WTC11 (cell line): ENCODE measurements at regions not wholly inside any gene's neighbourhood (a gene's known extent, or its start where the extent isn't known, plus 50 kb on each side); places are given as distances from the start of the nearest gene placed in this dataset.

Experiments
- ATAC-seq: fragments of 200-7000 bp; cut with Tn5 transposase; 2 replicates; pipeline ENCODE4 v1.10.0; 2021; ENCODE audit warnings: mild to moderate bottlenecking, moderate library complexity
- CTCF ChIA-PET: fragments of 300-600 bp; sonication (Branson Sonifier 250); formaldehyde crosslinking; loops from one replicate; lab custom pipeline; 2021; ENCODE audit warnings: antibody characterized with exemption; lab: Charles Lee
- POLR2A ChIA-PET: fragments of 350-600 bp; sonication (Branson Sonifier 250); formaldehyde crosslinking; loops from one replicate; lab custom pipeline; 2021; ENCODE audit warnings: antibody characterized with exemption; lab: Charles Lee
- DNase-seq: peaks from one replicate; pipeline ENCODE4 v3.0.0; 2021; ENCODE audit warnings: low spot score
- H3K27ac Mint-ChIP-seq: 2 replicates; pipeline ENCODE4 v1.8.0; 2021; ENCODE audit warnings: mixed read lengths
- H3K27me3 Mint-ChIP-seq: 2 replicates; pipeline ENCODE4 v1.8.0; 2021; ENCODE audit warnings: low read depth, mild to moderate bottlenecking, moderate library complexity, mixed read lengths
- H3K36me3 Mint-ChIP-seq: 2 replicates; pipeline ENCODE4 v1.8.0; 2021; ENCODE audit warnings: mixed read lengths
- H3K4me1 Mint-ChIP-seq: 2 replicates; pipeline ENCODE4 v1.8.0; 2022; ENCODE audit warnings: mixed read lengths
- H3K4me3 Mint-ChIP-seq: 2 replicates; pipeline ENCODE4 v1.8.0; 2021; ENCODE audit warnings: mild to moderate bottlenecking, moderate library complexity, mixed read lengths
- H3K9me3 Mint-ChIP-seq: 2 replicates; pipeline ENCODE4 v1.8.0; 2021; ENCODE audit warnings: mixed read lengths
- ARID4B ChIP-seq: sonication (generic); formaldehyde crosslinking; IDR thresholded peaks from 2 replicates; pipeline ENCODE4 v1.8.0; 2023; ENCODE audit warnings: missing genetic modification reagents, mild to moderate bottlenecking, borderline replicate concordance
- E2F5 ChIP-seq: sonication (generic); formaldehyde crosslinking; IDR thresholded peaks from 2 replicates; pipeline ENCODE4 v1.8.1; 2022; ENCODE audit warnings: mild to moderate bottlenecking, moderate library complexity, missing genetic modification reagents
- FOXP4 ChIP-seq: sonication (generic); formaldehyde crosslinking; IDR thresholded peaks from 2 replicates; pipeline ENCODE4 v1.8.0; 2022; ENCODE audit warnings: mild to moderate bottlenecking, missing genetic modification reagents
- IRF1 ChIP-seq: sonication (generic); formaldehyde crosslinking; IDR thresholded peaks from 2 replicates; pipeline ENCODE4 v1.8.0; 2023; ENCODE audit warnings: missing genetic modification reagents
- JAZF1 ChIP-seq: fragments of 250-450 bp; sonication (Bioruptor Pico); IDR thresholded peaks from 2 replicates; pipeline ENCODE4 v1.9.0; 2021; ENCODE audit warnings: moderate library complexity, mild to moderate bottlenecking, inconsistent platforms
- MAX ChIP-seq: sonication (generic); formaldehyde crosslinking; IDR thresholded peaks from 2 replicates; pipeline ENCODE4 v1.8.0; 2022; ENCODE audit warnings: mild to moderate bottlenecking, missing genetic modification reagents
- MYBL2 ChIP-seq: sonication (generic); formaldehyde crosslinking; IDR thresholded peaks from 2 replicates; pipeline ENCODE4 v1.8.1; 2023; ENCODE audit warnings: mild to moderate bottlenecking, moderate library complexity, missing genetic modification reagents
- NFATC4 ChIP-seq: fragments of 250-450 bp; sonication (Bioruptor Pico); IDR thresholded peaks from 2 replicates; pipeline ENCODE4 v1.9.0; 2021; ENCODE audit warnings: mild to moderate bottlenecking
- NFYB ChIP-seq: sonication (generic); formaldehyde crosslinking; conservative IDR thresholded peaks from 2 replicates; pipeline ENCODE4 v1.8.0; 2022; ENCODE audit warnings: low read depth, missing genetic modification reagents
- NR2C2 ChIP-seq: sonication (generic); formaldehyde crosslinking; IDR thresholded peaks from 2 replicates; pipeline ENCODE4 v1.8.0; 2022; ENCODE audit warnings: mild to moderate bottlenecking, missing genetic modification reagents
- PRDM15 ChIP-seq: sonication (generic); formaldehyde crosslinking; IDR thresholded peaks from 2 replicates; pipeline ENCODE4 v1.8.0; 2022; ENCODE audit warnings: missing genetic modification reagents
- RELA ChIP-seq: sonication (generic); formaldehyde crosslinking; IDR thresholded peaks from 2 replicates; pipeline ENCODE4 v1.8.1; 2022; ENCODE audit warnings: missing genetic modification reagents, mild to moderate bottlenecking, borderline replicate concordance
- SMAD3 ChIP-seq: sonication (generic); formaldehyde crosslinking; IDR thresholded peaks from 2 replicates; pipeline ENCODE4 v1.8.0; 2022; ENCODE audit warnings: missing genetic modification reagents, mild to moderate bottlenecking, borderline replicate concordance
- STAT6 ChIP-seq: sonication (generic); formaldehyde crosslinking; conservative IDR thresholded peaks from 2 replicates; pipeline ENCODE4 v1.8.1; 2023; ENCODE audit warnings: mild to moderate bottlenecking, low read depth, missing genetic modification reagents, moderate library complexity
- ZBTB43 ChIP-seq: sonication (generic); formaldehyde crosslinking; IDR thresholded peaks from 2 replicates; pipeline ENCODE4 v1.8.1; 2023; ENCODE audit warnings: mild to moderate bottlenecking, missing genetic modification reagents
- ZNF219 ChIP-seq: sonication (generic); formaldehyde crosslinking; IDR thresholded peaks from 2 replicates; pipeline ENCODE4 v1.8.0; 2023; ENCODE audit warnings: missing genetic modification reagents, mild to moderate bottlenecking, borderline replicate concordance
- ZNF263 ChIP-seq: sonication (generic); formaldehyde crosslinking; IDR thresholded peaks from 2 replicates; pipeline ENCODE4 v1.8.1; 2022; ENCODE audit warnings: low read depth, mild to moderate bottlenecking, moderate library complexity, missing genetic modification reagents
- ZNF317 ChIP-seq: sonication (generic); formaldehyde crosslinking; IDR thresholded peaks from 2 replicates; pipeline ENCODE4 v1.8.1; 2023; ENCODE audit warnings: low read depth, mild to moderate bottlenecking, moderate library complexity, missing genetic modification reagents, borderline replicate concordance
- ZNF396 ChIP-seq: fragments of 250-450 bp; sonication (Bioruptor Pico); IDR thresholded peaks from 2 replicates; pipeline ENCODE4 v1.8.0; 2021; ENCODE audit warnings: mild to moderate bottlenecking, moderate library complexity, borderline replicate concordance

- Mint-ChIP-seq H3K9me3 (no peaks in the 10 kb centered on the region), H3K4me1 (peaks cover 6% of the 10 kb centered on the region), H3K27me3 (no peaks in the 10 kb centered on the region), H3K27ac (no peak overlapping the region), H3K4me3 (no peak overlapping the region), H3K36me3 (no peaks in the 10 kb centered on the region)
- DNase-seq (no peak), ATAC-seq (no peak)
- ChIA-PET CTCF (no interaction called here), POLR2A (no interaction called here)
- TF ChIP-seq SMAD3 (no peak), RELA (CRISPR knock-in tag) (no peak), MAX (no peak), JAZF1 (CRISPR knock-in tag) (no peak), NFYB (no peak), ZNF263 (CRISPR knock-in tag) (no peak), E2F5 (CRISPR knock-in tag) (no peak)
Measured at GRCh38 chr2:16446706-16447105, 218.9 kb downstream of the CYRIA start.

GRCh38 chr2:16442971-16443370, 222.7 kb downstream of the CYRIA start:
- Mint-ChIP-seq H3K27me3 (no peaks in the 10 kb centered on the region), H3K4me1 (no peaks in the 10 kb centered on the region), H3K9me3 (no peaks in the 10 kb centered on the region), H3K36me3 (no peaks in the 10 kb centered on the region), H3K27ac (no peak overlapping the region), H3K4me3 (no peak overlapping the region)
- ATAC-seq (no peak), DNase-seq (no peak)
- CTCF ChIA-PET, result interaction anchor here (1.1 kb wide), 1 partner anchor 65 kb away, joined by 3 read pairs; no protein-coding TSS in a partner anchor
- POLR2A ChIA-PET, result no interaction called here
- no peak for TF ChIP-seq ZNF219 (CRISPR knock-in tag)
- no peak for TF ChIP-seq IRF1
- TF ChIP-seq MYBL2, result no peak
- TF ChIP-seq ZNF317, result no peak
- TF ChIP-seq ARID4B (CRISPR knock-in tag), result no peak
- TF ChIP-seq STAT6 (CRISPR knock-in tag), result no peak
- no peak for TF ChIP-seq NFYB
- TF ChIP-seq NR2C2 (CRISPR knock-in tag), result no peak
- no peak for TF ChIP-seq FOXP4 (CRISPR knock-in tag)
- TF ChIP-seq PRDM15, result no peak
- TF ChIP-seq ZBTB43 (CRISPR knock-in tag), result no peak
- TF ChIP-seq NFATC4 (CRISPR knock-in tag), result no peak
- TF ChIP-seq ZNF396 (CRISPR knock-in tag), result no peak
